Panc1 (cell line): ENCODE measurements at regions not wholly inside any gene's neighbourhood (a gene's known extent, or its start where the extent isn't known, plus 50 kb on each side); places are given as distances from the start of the nearest gene placed in this dataset.

Experiments
- ATAC-seq: fragments of 200-7000 bp; cut with Tn5 transposase; 2 replicates; pipeline ENCODE4 v1.9.1; 2020; ENCODE audit warnings: mild to moderate bottlenecking, moderate library complexity
- BruUV-seq: library from RNA; stranded (reverse); fragments of 400-500 nt; replicated peaks from 2 replicates; lab custom pipeline; 2021; lab: Mats Ljungman, UMichigan
- CTCF ChIA-PET: fragments of 300-600 bp; sonication (Branson Sonifier 250); formaldehyde crosslinking; loops from one replicate; lab custom pipeline; 2022; ENCODE audit warnings: antibody characterized with exemption; lab: Charles Lee
- POLR2A ChIA-PET: fragments of 300-600 bp; sonication (Branson Sonifier 250); formaldehyde crosslinking; loops from one replicate; lab custom pipeline; 2022; ENCODE audit warnings: antibody characterized with exemption; lab: Charles Lee
- DNase-seq: peaks from one replicate; pipeline ENCODE4 v3.0.0-alpha.2; 2010; ENCODE audit warnings: low read depth, low spot score
- H3K27ac ChIP-seq: 2 replicates; pipeline ENCODE4 v1.5.1; 2011; ENCODE audit warnings: mild to moderate bottlenecking, low read length, inconsistent platforms
- H3K27me3 ChIP-seq: fragments of 200-500 bp; sonication (Bioruptor generic); 2 replicates; pipeline ENCODE4 v1.6.0; 2014; ENCODE audit warnings: low read length, inconsistent platforms; ENCODE audit not compliant: control insufficient read depth, insufficient read depth
- H3K36me3 ChIP-seq: fragments of 200-500 bp; sonication (Bioruptor generic); 2 replicates; pipeline ENCODE4 v1.5.1; 2014; ENCODE audit warnings: inconsistent platforms, mild to moderate bottlenecking, low read length, moderate library complexity; ENCODE audit not compliant: control insufficient read depth, insufficient read depth
- H3K4me1 ChIP-seq: 2 replicates; pipeline ENCODE4 v1.5.1; 2011; ENCODE audit warnings: inconsistent platforms, mild to moderate bottlenecking, low read length, moderate library complexity; ENCODE audit not compliant: control insufficient read depth, insufficient read depth
- H3K4me3 ChIP-seq, 2 experiments: 2 replicates each; pipeline ENCODE4 v1.5.1; 2011 to 2012; ENCODE audit warnings: low read depth in 2 of 2, low read length in 2 of 2, mild to moderate bottlenecking in 2 of 2, inconsistent platforms in 1 of 2, moderate library complexity in 1 of 2
- H3K9me3 ChIP-seq: fragments of 200-500 bp; sonication (Bioruptor generic); 2 replicates; pipeline ENCODE4 v1.5.1; 2014; ENCODE audit warnings: low read depth, mild to moderate bottlenecking, inconsistent platforms, low read length, moderate library complexity; ENCODE audit not compliant: control insufficient read depth, insufficient read depth
- CTCF ChIP-seq: fragments of 450-650 bp; IDR thresholded peaks from 2 replicates; pipeline ENCODE4 v1.5.1; 2017; ENCODE audit warnings: mild to moderate bottlenecking
- POLR2AphosphoS5 ChIP-seq: IDR thresholded peaks from 2 replicates; pipeline ENCODE4 v1.6.1; 2012; ENCODE audit warnings: mild to moderate bottlenecking, low read depth, low read length, moderate library complexity
- SIN3A ChIP-seq: IDR thresholded peaks from 2 replicates; pipeline ENCODE4 v1.6.1; 2012; ENCODE audit warnings: low read depth, mild to moderate bottlenecking, low read length, moderate library complexity, borderline replicate concordance; ENCODE audit not compliant: insufficient read depth
- TCF7L2 ChIP-seq: IDR thresholded peaks from 2 replicates; pipeline ENCODE4 v1.6.1; 2011; ENCODE audit warnings: mild to moderate bottlenecking, low read depth, low read length, inconsistent platforms
- in situ Hi-C: cut with HindIII; loops from 2 replicates; pipeline ENCODE4 v1.10.0; 2016; ENCODE audit warnings: low sequenced_read_pairs, low pct_unique_long_range_greater_than_20kb
- intact Hi-C: fragments of 100-400 bp; cut with micrococcal nuclease; formaldehyde crosslinking; loops from one replicate; pipeline ENCODE4 v1.10.0; 2022; ENCODE audit not compliant: unreplicated experiment
- TF ChIP-seq, protein P1 (sequence below), 2 experiments: IDR thresholded peaks; 2 replicates each; pipeline ENCODE4 v1.6.1; 2011 to 2012; ENCODE audit warnings: low read depth in 2 of 2, control low read depth in 1 of 2, low read length in 1 of 2, mild to moderate bottlenecking in 1 of 2, moderate library complexity in 1 of 2; ENCODE audit not compliant: insufficient read depth in 1 of 2

- Histone ChIP-seq H3K9me3 (no peaks in the 10 kb centered on the region), H3K4me1 (no peaks in the 10 kb centered on the region), H3K27ac (no peak overlapping the region), H3K27me3 (no peaks in the 10 kb centered on the region), H3K4me3 (no peak overlapping the region), H3K36me3 (no peaks in the 10 kb centered on the region)
- in situ Hi-C loops (no loop called here), intact Hi-C loops (no loop called here)
- CTCF ChIA-PET, result no interaction called here
- DNase-seq, result no peak
- no TSS peak for BruUV-seq
- no peak for ATAC-seq
- POLR2A ChIA-PET, result no interaction called here
- TF ChIP-seq TCF7L2, result no peak
- TF ChIP-seq, protein P1, sequence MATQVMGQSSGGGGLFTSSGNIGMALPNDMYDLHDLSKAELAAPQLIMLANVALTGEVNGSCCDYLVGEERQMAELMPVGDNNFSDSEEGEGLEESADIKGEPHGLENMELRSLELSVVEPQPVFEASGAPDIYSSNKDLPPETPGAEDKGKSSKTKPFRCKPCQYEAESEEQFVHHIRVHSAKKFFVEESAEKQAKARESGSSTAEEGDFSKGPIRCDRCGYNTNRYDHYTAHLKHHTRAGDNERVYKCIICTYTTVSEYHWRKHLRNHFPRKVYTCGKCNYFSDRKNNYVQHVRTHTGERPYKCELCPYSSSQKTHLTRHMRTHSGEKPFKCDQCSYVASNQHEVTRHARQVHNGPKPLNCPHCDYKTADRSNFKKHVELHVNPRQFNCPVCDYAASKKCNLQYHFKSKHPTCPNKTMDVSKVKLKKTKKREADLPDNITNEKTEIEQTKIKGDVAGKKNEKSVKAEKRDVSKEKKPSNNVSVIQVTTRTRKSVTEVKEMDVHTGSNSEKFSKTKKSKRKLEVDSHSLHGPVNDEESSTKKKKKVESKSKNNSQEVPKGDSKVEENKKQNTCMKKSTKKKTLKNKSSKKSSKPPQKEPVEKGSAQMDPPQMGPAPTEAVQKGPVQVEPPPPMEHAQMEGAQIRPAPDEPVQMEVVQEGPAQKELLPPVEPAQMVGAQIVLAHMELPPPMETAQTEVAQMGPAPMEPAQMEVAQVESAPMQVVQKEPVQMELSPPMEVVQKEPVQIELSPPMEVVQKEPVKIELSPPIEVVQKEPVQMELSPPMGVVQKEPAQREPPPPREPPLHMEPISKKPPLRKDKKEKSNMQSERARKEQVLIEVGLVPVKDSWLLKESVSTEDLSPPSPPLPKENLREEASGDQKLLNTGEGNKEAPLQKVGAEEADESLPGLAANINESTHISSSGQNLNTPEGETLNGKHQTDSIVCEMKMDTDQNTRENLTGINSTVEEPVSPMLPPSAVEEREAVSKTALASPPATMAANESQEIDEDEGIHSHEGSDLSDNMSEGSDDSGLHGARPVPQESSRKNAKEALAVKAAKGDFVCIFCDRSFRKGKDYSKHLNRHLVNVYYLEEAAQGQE (IDR thresholded peaks at IDR 0.05; ENCODE audit: insufficient read depth in 1 of 2, low read depth in 2 of 2, low read length in 1 of 2), result no peak
- no peak for TF ChIP-seq SIN3A
- no peak for TF ChIP-seq CTCF
- no peak for TF ChIP-seq POLR2AphosphoS5
Observed at GRCh38 chr10:36091007-36091406, 448.9 kb upstream of the FZD8 start.

DNA sequence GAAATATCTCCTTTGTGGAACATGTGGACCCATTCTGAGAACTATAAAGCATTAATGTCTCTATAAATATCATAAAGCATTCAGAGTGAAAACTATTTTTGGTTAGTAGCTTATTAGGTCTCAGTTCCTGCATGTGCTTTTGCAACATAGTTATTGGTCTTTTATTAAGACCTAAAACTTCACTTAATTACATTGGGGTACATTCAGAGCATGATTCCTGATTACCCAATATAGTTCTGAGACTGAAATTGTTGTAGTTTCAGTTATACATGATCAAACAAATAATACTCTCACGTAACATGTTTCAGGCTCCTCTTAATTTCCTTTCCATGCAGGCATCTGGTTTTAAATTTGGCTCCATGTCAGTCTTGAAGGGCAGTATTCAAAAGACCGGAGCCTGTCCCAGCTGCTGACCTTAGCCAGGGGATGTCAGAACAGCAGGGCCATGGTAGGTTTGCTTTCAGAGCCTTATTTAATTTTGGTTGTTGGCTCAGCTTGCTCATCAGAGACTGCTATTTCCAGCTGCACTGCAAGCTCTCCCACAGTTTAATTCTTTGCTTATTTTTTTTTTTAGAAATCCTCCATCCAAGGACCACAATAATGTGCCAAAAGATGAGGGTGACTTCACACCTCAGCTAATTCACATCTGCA lies 447.8 kb upstream of the FZD8 start:
- POLR2A ChIA-PET, result no interaction called here
- in situ Hi-C loops, result no loop called here
- no peak for TF ChIP-seq SIN3A
- no peak for TF ChIP-seq CTCF
- TF ChIP-seq, protein P1 (IDR thresholded peaks at IDR 0.05; ENCODE audit: insufficient read depth in 1 of 2, low read depth in 2 of 2, low read length in 1 of 2), result no peak
- TF ChIP-seq POLR2AphosphoS5, result no peak
- TF ChIP-seq TCF7L2, result no peak

More for the DNA sequence above, 447.8 kb upstream of the FZD8 start:
- H3K4me3 ChIP-seq, result no peak overlapping the region
- no peaks in the 10 kb centered on the region for H3K9me3 ChIP-seq
- H3K4me1 ChIP-seq, result no peaks in the 10 kb centered on the region
- no peak overlapping the region for H3K27ac ChIP-seq
- H3K36me3 ChIP-seq, result no peaks in the 10 kb centered on the region
- no peaks in the 10 kb centered on the region for H3K27me3 ChIP-seq
- CTCF ChIA-PET, result no interaction called here
- no TSS peak for BruUV-seq
- ATAC-seq (no peak), DNase-seq (no peak)
- intact Hi-C loops, result no loop called here
